ENCODE measurements at regions not wholly inside any gene's neighbourhood (a gene's known extent, or its start where the extent isn't known, plus 50 kb on each side); places are given as distances from the start of the nearest gene placed in this dataset.
"Not testable (repeated sequence)": the region's sequence is repeated elsewhere in the genome, so short reads cannot be mapped to it uniquely, and the experiment has no call there.

DNA sequence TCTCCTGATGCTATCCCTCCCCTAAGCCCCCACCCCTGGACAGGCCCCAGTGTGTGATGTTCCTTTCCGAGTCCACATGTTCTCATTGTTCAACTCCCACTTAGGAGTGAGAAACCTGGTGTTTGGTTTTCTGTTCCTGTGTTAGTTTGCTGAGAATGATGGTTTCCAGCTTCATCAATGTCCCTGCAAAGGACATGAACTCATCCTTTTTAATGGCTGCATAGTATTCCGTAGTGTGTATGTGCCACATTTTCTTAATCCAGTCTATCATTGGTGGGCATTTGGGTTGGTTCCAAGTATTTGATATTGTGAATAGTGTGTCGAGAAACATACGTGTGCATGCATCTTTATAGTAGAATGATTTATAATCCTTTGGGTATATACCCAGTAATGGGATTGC is 80.0 kb upstream of the SGO1 start:
- TF ChIP-seq, protein P1, sequence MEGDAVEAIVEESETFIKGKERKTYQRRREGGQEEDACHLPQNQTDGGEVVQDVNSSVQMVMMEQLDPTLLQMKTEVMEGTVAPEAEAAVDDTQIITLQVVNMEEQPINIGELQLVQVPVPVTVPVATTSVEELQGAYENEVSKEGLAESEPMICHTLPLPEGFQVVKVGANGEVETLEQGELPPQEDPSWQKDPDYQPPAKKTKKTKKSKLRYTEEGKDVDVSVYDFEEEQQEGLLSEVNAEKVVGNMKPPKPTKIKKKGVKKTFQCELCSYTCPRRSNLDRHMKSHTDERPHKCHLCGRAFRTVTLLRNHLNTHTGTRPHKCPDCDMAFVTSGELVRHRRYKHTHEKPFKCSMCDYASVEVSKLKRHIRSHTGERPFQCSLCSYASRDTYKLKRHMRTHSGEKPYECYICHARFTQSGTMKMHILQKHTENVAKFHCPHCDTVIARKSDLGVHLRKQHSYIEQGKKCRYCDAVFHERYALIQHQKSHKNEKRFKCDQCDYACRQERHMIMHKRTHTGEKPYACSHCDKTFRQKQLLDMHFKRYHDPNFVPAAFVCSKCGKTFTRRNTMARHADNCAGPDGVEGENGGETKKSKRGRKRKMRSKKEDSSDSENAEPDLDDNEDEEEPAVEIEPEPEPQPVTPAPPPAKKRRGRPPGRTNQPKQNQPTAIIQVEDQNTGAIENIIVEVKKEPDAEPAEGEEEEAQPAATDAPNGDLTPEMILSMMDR (IDR thresholded peaks at IDR 0.05) = not testable (repeated sequence)
- not testable (repeated sequence) for TF ChIP-seq POLR2A (IDR thresholded peaks at IDR 0.05)
